IPS-18a (cell line): ENCODE measurements at regions not wholly inside any gene's neighbourhood (a gene's known extent, or its start where the extent isn't known, plus 50 kb on each side); places are given as distances from the start of the nearest gene placed in this dataset.

Source experiments
- H3K27ac ChIP-seq: one replicate; pipeline ENCODE4 v1.5.1; 2013; ENCODE audit warnings: low read length
- H3K27me3 ChIP-seq: one replicate; pipeline ENCODE4 v1.6.1; 2013; ENCODE audit warnings: mild to moderate bottlenecking, low read length; ENCODE audit not compliant: control insufficient read depth, insufficient read depth
- H3K36me3 ChIP-seq: one replicate; pipeline ENCODE4 v1.6.1; 2013; ENCODE audit warnings: low read depth, low read length; ENCODE audit not compliant: control insufficient read depth
- H3K4me1 ChIP-seq: one replicate; pipeline ENCODE4 v1.6.1; 2013; ENCODE audit warnings: low read depth, low read length; ENCODE audit not compliant: control insufficient read depth
- H3K4me3 ChIP-seq: one replicate; pipeline ENCODE4 v1.5.1; 2013; ENCODE audit warnings: low read length
- H3K9ac ChIP-seq: one replicate; pipeline ENCODE4 v1.6.1; 2013; ENCODE audit warnings: mild to moderate bottlenecking, low read length, moderate library complexity
- H3K9me3 ChIP-seq: one replicate; pipeline ENCODE4 v1.6.1; 2013; ENCODE audit warnings: low read depth, low read length; ENCODE audit not compliant: control insufficient read depth

GRCh38 chr17:72530454-72530853 lies 409.6 kb downstream of the SOX9 start:
- Histone ChIP-seq H3K27me3 (no peaks in the 10 kb centered on the region), H3K27ac (no peak overlapping the region), H3K9ac (no peak overlapping the region), H3K4me3 (no peak overlapping the region), H3K9me3 (no peaks in the 10 kb centered on the region), H3K36me3 (no peaks in the 10 kb centered on the region), H3K4me1 (no peaks in the 10 kb centered on the region)

GRCh38 chr17:72531729-72532128 lies 410.9 kb downstream of the SOX9 start:
- Histone ChIP-seq H3K4me3 (no peak overlapping the region), H3K36me3 (no peaks in the 10 kb centered on the region), H3K9me3 (no peaks in the 10 kb centered on the region), H3K27ac (no peak overlapping the region), H3K9ac (no peak overlapping the region), H3K27me3 (no peaks in the 10 kb centered on the region), H3K4me1 (no peaks in the 10 kb centered on the region)

GRCh38 chr17:72534265-72534664 lies 413.4 kb downstream of the SOX9 start:
- Histone ChIP-seq H3K36me3 (no peaks in the 10 kb centered on the region), H3K27ac (no peak overlapping the region), H3K27me3 (no peaks in the 10 kb centered on the region), H3K4me3 (no peak overlapping the region), H3K4me1 (peaks cover 10% of the 10 kb centered on the region), H3K9me3 (no peaks in the 10 kb centered on the region), H3K9ac (no peak overlapping the region)

- no peaks in the 10 kb centered on the region for H3K36me3 ChIP-seq
- H3K9ac ChIP-seq: no peak overlapping the region
- H3K27me3 ChIP-seq: no peaks in the 10 kb centered on the region
- no peak overlapping the region for H3K4me3 ChIP-seq
- no peaks in the 10 kb centered on the region for H3K9me3 ChIP-seq
- H3K4me1 ChIP-seq: peaks cover 15% of the 10 kb centered on the region
- H3K27ac ChIP-seq: no peak overlapping the region
Observed at GRCh38 chr17:72534776-72535175, 414.0 kb downstream of the SOX9 start.

- Histone ChIP-seq H3K36me3 (no peaks in the 10 kb centered on the region), H3K27ac (no peak overlapping the region), H3K27me3 (no peaks in the 10 kb centered on the region), H3K4me1 (peaks cover 18% of the 10 kb centered on the region), H3K9ac (no peak overlapping the region), H3K4me3 (no peak overlapping the region), H3K9me3 (no peaks in the 10 kb centered on the region)
Observed at GRCh38 chr17:72535346-72535745, 414.5 kb downstream of the SOX9 start.

GRCh38 chr17:72535779-72536178 lies 415.0 kb downstream of the SOX9 start:
- no peak overlapping the region for H3K4me3 ChIP-seq
- H3K27me3 ChIP-seq: no peaks in the 10 kb centered on the region
- H3K9me3 ChIP-seq: no peaks in the 10 kb centered on the region
- peaks cover 18% of the 10 kb centered on the region for H3K4me1 ChIP-seq
- H3K9ac ChIP-seq: no peak overlapping the region
- no peaks in the 10 kb centered on the region for H3K36me3 ChIP-seq
- H3K27ac ChIP-seq: no peak overlapping the region

GRCh38 chr17:72536788-72537187 lies 416.0 kb downstream of the SOX9 start:
- Histone ChIP-seq H3K9me3 (no peaks in the 10 kb centered on the region), H3K4me3 (no peak overlapping the region), H3K36me3 (no peaks in the 10 kb centered on the region), H3K9ac (no peak overlapping the region), H3K4me1 (peaks cover 18% of the 10 kb centered on the region), H3K27ac (no peak overlapping the region), H3K27me3 (no peaks in the 10 kb centered on the region)

- H3K36me3 ChIP-seq: no peaks in the 10 kb centered on the region
- no peaks in the 10 kb centered on the region for H3K9me3 ChIP-seq
- no peak overlapping the region for H3K4me3 ChIP-seq
- H3K9ac ChIP-seq: no peak overlapping the region
- peaks cover 18% of the 10 kb centered on the region for H3K4me1 ChIP-seq
- H3K27ac ChIP-seq: no peak overlapping the region
- H3K27me3 ChIP-seq: no peaks in the 10 kb centered on the region
Observed at GRCh38 chr17:72538443-72538842, 417.6 kb downstream of the SOX9 start.

- H3K9ac ChIP-seq: no peak overlapping the region
- H3K9me3 ChIP-seq: no peaks in the 10 kb centered on the region
- peaks cover 18% of the 10 kb centered on the region for H3K4me1 ChIP-seq
- H3K27ac ChIP-seq: no peak overlapping the region
- H3K27me3 ChIP-seq: no peaks in the 10 kb centered on the region
- no peak overlapping the region for H3K4me3 ChIP-seq
- H3K36me3 ChIP-seq: no peaks in the 10 kb centered on the region
Observed at GRCh38 chr17:72538901-72539352, 418.1 kb downstream of the SOX9 start.

GRCh38 chr17:72539981-72540897 lies 419.4 kb downstream of the SOX9 start:
- Histone ChIP-seq H3K36me3 (no peaks in the 10 kb centered on the region), H3K9ac (no peak overlapping the region), H3K4me1 (peaks cover 18% of the 10 kb centered on the region), H3K27me3 (no peaks in the 10 kb centered on the region), H3K9me3 (no peaks in the 10 kb centered on the region), H3K27ac (no peak overlapping the region), H3K4me3 (peak overlapping the region; percentile 32)

- no peaks in the 10 kb centered on the region for H3K36me3 ChIP-seq
- no peak overlapping the region for H3K9ac ChIP-seq
- H3K4me1 ChIP-seq: peaks cover 18% of the 10 kb centered on the region
- no peaks in the 10 kb centered on the region for H3K27me3 ChIP-seq
- H3K27ac ChIP-seq: no peak overlapping the region
- no peak overlapping the region for H3K4me3 ChIP-seq
- H3K9me3 ChIP-seq: no peaks in the 10 kb centered on the region
Observed at GRCh38 chr17:72542317-72542716, 421.5 kb downstream of the SOX9 start.

- no peaks in the 10 kb centered on the region for H3K36me3 ChIP-seq
- H3K4me1 ChIP-seq: no peaks in the 10 kb centered on the region
- no peaks in the 10 kb centered on the region for H3K27me3 ChIP-seq
- no peak overlapping the region for H3K4me3 ChIP-seq
- H3K9me3 ChIP-seq: no peaks in the 10 kb centered on the region
- H3K9ac ChIP-seq: no peak overlapping the region
- no peak overlapping the region for H3K27ac ChIP-seq
Observed at GRCh38 chr17:72545766-72546165, 424.9 kb downstream of the SOX9 start.
